ENCODE measurements at regions not wholly inside any gene's neighbourhood (a gene's known extent, or its start where the extent isn't known, plus 50 kb on each side); places are given as distances from the start of the nearest gene placed in this dataset.

GRCh38 chr2:225164401-225165050 is 122.3 kb upstream of the DOCK10 start:
- TF ChIP-seq SP1 (IDR thresholded peaks at IDR 0.05) (no peak), TAF1 (conservative IDR thresholded peaks at IDR 0.05) (no peak), JUND (IDR thresholded peaks at IDR 0.05) (no peak), CTCF (IDR thresholded peaks at IDR 0.05; ENCODE audit: low read depth, low read length, missing input control) (no peak), FOXA2 (IDR thresholded peaks at IDR 0.05) (no peak), FOXA1 (IDR thresholded peaks at IDR 0.05) (no peak), NR2F2 (IDR thresholded peaks at IDR 0.05) (no peak), ZBTB33 (IDR thresholded peaks at IDR 0.05) (no peak)
- DNase-seq (ENCODE audit: low spot score): no peak
- WGBS: 53% methylated on average over 11 of the region's 11 CpGs

GRCh38 chr2:225158360-225158759 is 116.1 kb upstream of the DOCK10 start:
- TF ChIP-seq REST (IDR thresholded peaks at IDR 0.05) (no peak), CTCF (IDR thresholded peaks at IDR 0.05; ENCODE audit: low read depth, low read length, missing input control) (no peak), ATF3 (IDR thresholded peaks at IDR 0.05) (no peak), JUND (IDR thresholded peaks at IDR 0.05) (no peak), SP1 (IDR thresholded peaks at IDR 0.05) (no peak), RAD21 (IDR thresholded peaks at IDR 0.05) (no peak), FOXA1 (IDR thresholded peaks at IDR 0.05) (no peak), EGR1 (IDR thresholded peaks at IDR 0.05; ENCODE audit: low read depth in 2 of 2) (no peak), TAF1 (conservative IDR thresholded peaks at IDR 0.05) (no peak), MAX (IDR thresholded peaks at IDR 0.05) (no peak)
- Histone ChIP-seq H3K27ac (ENCODE audit: low read depth in 1 of 2, low read length in 2 of 2) (no peak overlapping the region), H3K4me3 (ENCODE audit: low read depth in 1 of 3, low read length in 3 of 3) (no peak overlapping the region), H3K9ac (ENCODE audit: low read depth in 1 of 2, low read length in 2 of 2) (no peak overlapping the region), H3K27me3 (ENCODE audit: control insufficient read depth in 4 of 4, insufficient read depth in 4 of 4, low read length in 3 of 4) (no peaks in the 10 kb centered on the region), H3K4me1 (ENCODE audit: control insufficient read depth in 4 of 4, insufficient read depth in 4 of 4, low read length in 3 of 4) (no peaks in the 10 kb centered on the region), H3K9me3 (ENCODE audit: control insufficient read depth in 4 of 4, low read length in 3 of 4) (no peaks in the 10 kb centered on the region), H3K36me3 (ENCODE audit: control insufficient read depth in 4 of 4, insufficient read depth in 3 of 4, low read depth in 1 of 4, low read length in 3 of 4) (no peaks in the 10 kb centered on the region)
- DNase-seq (ENCODE audit: low spot score): no peak

More at GRCh38 chr2:225164401-225165050, 122.3 kb upstream of the DOCK10 start:
- no peak overlapping the region for H3K9ac ChIP-seq (ENCODE audit: low read depth in 1 of 2, low read length in 2 of 2)
- H3K4me3 ChIP-seq (ENCODE audit: low read depth in 1 of 3, low read length in 3 of 3): no peak overlapping the region
- H3K9me3 ChIP-seq (ENCODE audit: control insufficient read depth in 4 of 4, low read length in 3 of 4): no peaks in the 10 kb centered on the region
- H3K27me3 ChIP-seq (ENCODE audit: control insufficient read depth in 4 of 4, insufficient read depth in 4 of 4, low read length in 3 of 4): no peaks in the 10 kb centered on the region
- H3K27ac ChIP-seq (ENCODE audit: low read depth in 1 of 2, low read length in 2 of 2): no peak overlapping the region
- no peaks in the 10 kb centered on the region for H3K4me1 ChIP-seq (ENCODE audit: control insufficient read depth in 4 of 4, insufficient read depth in 4 of 4, low read length in 3 of 4)
- no peaks in the 10 kb centered on the region for H3K36me3 ChIP-seq (ENCODE audit: control insufficient read depth in 4 of 4, insufficient read depth in 3 of 4, low read depth in 1 of 4, low read length in 3 of 4)

Measured in liver (tissue), 8 donors.